ENCODE measurements at regions not wholly inside any gene's neighbourhood (a gene's known extent, or its start where the extent isn't known, plus 50 kb on each side); places are given as distances from the start of the nearest gene placed in this dataset.
"Not testable (repeated sequence)": the region's sequence is repeated elsewhere in the genome, so short reads cannot be mapped to it uniquely, and the experiment has no call there.

- no peak for DNase-seq
- H3K27ac ChIP-seq, result no peak overlapping the region
- H3K36me3 ChIP-seq, result no peaks in the 10 kb centered on the region
- no peak overlapping the region for H3K4me3 ChIP-seq
- in situ Hi-C loops (cut with MboI; ENCODE audit: low sequenced_read_pairs in 4 of 4) (no loop called here), intact Hi-C loops (cut with DNase I; ENCODE audit: low total_unique reads) (no loop called here)
- no peak for ATAC-seq
- H3K9me3 ChIP-seq, result no peaks in the 10 kb centered on the region
- H3K4me1 ChIP-seq, result peaks cover 0 to 5% of the 10 kb centered on the region in 2 donors
- H3K27me3 ChIP-seq, result no peaks in the 10 kb centered on the region
- no peak for TF ChIP-seq CTCF (IDR thresholded peaks at IDR 0.05 in 4 of 5, conservative IDR thresholded peaks at IDR 0.05 in 1 of 5)
- TF ChIP-seq POLR2A (IDR thresholded peaks at IDR 0.05), result no peak
Measured at GRCh38 chr2:88933980-88934379, 242.5 kb downstream of the RPIA start.

GRCh38 chr2:88941178-88941577, 249.7 kb downstream of the RPIA start:
- H3K4me1 ChIP-seq; in situ Hi-C loops (cut with MboI; ENCODE audit: low sequenced_read_pairs in 4 of 4); H3K36me3 ChIP-seq; H3K4me3 ChIP-seq; H3K27me3 ChIP-seq; intact Hi-C loops (cut with DNase I; ENCODE audit: low total_unique reads); DNase-seq; H3K27ac ChIP-seq; ATAC-seq; H3K9me3 ChIP-seq: not testable (repeated sequence)

- TF ChIP-seq POLR2A (IDR thresholded peaks at IDR 0.05), result no peak
- no peak for TF ChIP-seq CTCF (IDR thresholded peaks at IDR 0.05 in 4 of 5, conservative IDR thresholded peaks at IDR 0.05 in 1 of 5)
- no peak for ATAC-seq
- intact Hi-C loops (cut with DNase I; ENCODE audit: low total_unique reads) (no loop called here), in situ Hi-C loops (cut with MboI; ENCODE audit: low sequenced_read_pairs in 4 of 4) (no loop called here)
- no peaks in the 10 kb centered on the region for H3K36me3 ChIP-seq
- H3K4me3 ChIP-seq, result no peak overlapping the region
- H3K4me1 ChIP-seq, result no peaks in the 10 kb centered on the region
- no peak overlapping the region for H3K27ac ChIP-seq
- H3K27me3 ChIP-seq, result no peaks in the 10 kb centered on the region
- DNase-seq, result no peak
- H3K9me3 ChIP-seq, result no peaks in the 10 kb centered on the region
Measured at GRCh38 chr2:88942798-88943197, 251.3 kb downstream of the RPIA start.

GRCh38 chr2:88949336-88949735, 257.9 kb downstream of the RPIA start:
- Histone ChIP-seq H3K4me1 (no peaks in the 10 kb centered on the region), H3K27ac (no peak overlapping the region), H3K9me3 (no peaks in the 10 kb centered on the region), H3K27me3 (no peaks in the 10 kb centered on the region), H3K4me3 (no peak overlapping the region), H3K36me3 (no peaks in the 10 kb centered on the region)
- ATAC-seq, result no peak
- in situ Hi-C loops (cut with MboI; ENCODE audit: low sequenced_read_pairs in 4 of 4) (no loop called here), intact Hi-C loops (cut with DNase I; ENCODE audit: low total_unique reads) (no loop called here)
- DNase-seq, result no peak
- TF ChIP-seq CTCF (IDR thresholded peaks at IDR 0.05 in 4 of 5, conservative IDR thresholded peaks at IDR 0.05 in 1 of 5), result no peak
- no peak for TF ChIP-seq POLR2A (IDR thresholded peaks at IDR 0.05)

GRCh38 chr2:88950010-88950409, 258.5 kb downstream of the RPIA start:
- H3K9me3 ChIP-seq, result no peaks in the 10 kb centered on the region
- intact Hi-C loops (cut with DNase I; ENCODE audit: low total_unique reads), result no loop called here
- in situ Hi-C loops (cut with MboI; ENCODE audit: low sequenced_read_pairs in 4 of 4), result no loop called here
- ATAC-seq, result no peak
- no peak overlapping the region for H3K27ac ChIP-seq
- H3K4me3 ChIP-seq, result no peak overlapping the region
- no peaks in the 10 kb centered on the region for H3K27me3 ChIP-seq
- H3K36me3 ChIP-seq, result no peaks in the 10 kb centered on the region
- no peaks in the 10 kb centered on the region for H3K4me1 ChIP-seq
- TF ChIP-seq CTCF (IDR thresholded peaks at IDR 0.05 in 4 of 5, conservative IDR thresholded peaks at IDR 0.05 in 1 of 5) (no peak), POLR2A (IDR thresholded peaks at IDR 0.05) (no peak)
- no peak for DNase-seq

Data from gastrocnemius medialis (tissue), 4 donors.